ENCODE measurements at regions not wholly inside any gene's neighbourhood (a gene's known extent, or its start where the extent isn't known, plus 50 kb on each side); places are given as distances from the start of the nearest gene placed in this dataset.

DNA sequence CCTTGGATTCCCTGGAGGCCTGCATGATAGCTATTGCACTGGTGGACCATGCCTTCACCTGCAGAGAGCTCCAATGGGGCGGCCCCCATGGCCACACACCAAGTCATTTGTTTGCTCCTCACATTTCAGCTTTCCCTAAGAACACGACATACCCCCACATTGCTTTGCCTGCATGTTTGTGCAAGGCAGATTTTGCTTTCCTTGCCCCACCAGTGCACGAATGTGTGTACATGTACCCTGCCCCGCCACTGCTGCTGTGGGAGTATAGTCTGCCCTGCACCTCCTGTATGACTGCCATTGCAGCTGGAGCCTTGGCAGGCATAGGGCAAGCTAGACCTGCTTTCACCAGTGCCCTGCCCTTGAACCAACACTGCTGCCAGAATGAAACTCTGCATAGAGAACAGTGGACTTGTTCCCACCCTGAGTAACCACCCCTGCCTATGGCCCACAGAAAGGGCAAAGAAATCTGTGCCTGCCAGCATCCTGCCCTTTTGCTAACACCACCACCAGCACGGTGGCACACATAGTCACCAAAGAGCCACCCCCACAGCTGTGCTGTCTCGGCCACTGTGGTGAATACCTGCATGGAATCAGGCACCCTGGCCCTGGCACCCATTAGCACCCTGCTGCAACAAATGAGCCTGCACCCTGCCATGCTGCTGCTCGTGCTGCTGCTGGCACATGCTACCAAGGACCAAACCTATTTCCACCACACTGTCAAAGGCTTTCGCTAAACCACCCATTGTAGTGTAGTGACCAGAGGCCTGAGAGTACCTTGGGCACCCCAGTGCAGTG, 661.7 kb upstream of the FAM241A start:
- TF ChIP-seq YY1 (IDR thresholded peaks at IDR 0.05; ENCODE audit: insufficient read depth, insufficient read length) = no peak
- TF ChIP-seq ZNF274 (IDR thresholded peaks at IDR 0.05; ENCODE audit: low read depth, low read length) = no peak

Data from NT2/D1 (cell line).